CD4-positive, alpha-beta T cell treated with Interleukin-15 for 4 hours (primary cell): ENCODE measurements at regions not wholly inside any gene's neighbourhood (a gene's known extent, or its start where the extent isn't known, plus 50 kb on each side); places are given as distances from the start of the nearest gene placed in this dataset.
"Not testable (repeated sequence)": the region's sequence is repeated elsewhere in the genome, so short reads cannot be mapped to it uniquely, and the experiment has no call there.

Experiments
- DNase-seq: peaks from one replicate; pipeline ENCODE4 v3.0.0-alpha.2; 2020; ENCODE audit warnings: low spot score

- no peak for DNase-seq
Measured at GRCh38 chr12:61044766-61045165, 1215.4 kb upstream of the USP15 start.

DNA sequence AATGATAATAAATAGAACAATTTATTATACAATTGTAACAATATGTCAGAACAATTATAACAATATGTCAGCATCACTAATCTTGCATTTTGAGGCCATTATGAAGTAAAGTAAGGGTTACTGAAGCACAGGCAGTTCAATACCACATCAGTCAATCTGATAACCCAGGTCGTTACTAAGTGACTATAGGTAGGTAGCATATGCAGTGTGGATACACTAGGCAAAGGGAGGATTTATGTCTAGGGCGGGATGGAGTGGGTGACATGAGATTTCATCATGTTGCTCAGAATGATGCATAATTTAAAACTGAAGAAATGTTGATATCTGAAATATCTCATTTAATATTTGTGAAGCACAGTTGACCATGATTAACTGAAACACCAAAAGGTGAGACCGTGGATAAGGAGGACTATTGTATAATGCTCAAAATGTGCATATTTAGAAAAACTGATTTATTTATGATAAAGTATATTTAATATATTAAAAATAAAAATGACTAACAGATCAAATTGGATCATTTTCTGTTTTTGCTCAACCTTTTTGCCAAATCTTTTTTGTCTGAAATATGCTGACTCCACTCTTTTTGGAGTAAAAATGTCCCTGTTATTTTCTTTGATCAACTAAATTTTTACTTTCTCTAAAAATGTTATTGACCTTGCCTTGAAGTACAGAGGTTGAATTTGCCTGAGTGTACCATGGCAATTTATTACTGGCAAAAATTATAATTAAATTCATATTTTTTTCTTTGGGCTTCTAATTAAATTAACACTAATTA lies 1189.4 kb upstream of the USP15 start:
- no peak for DNase-seq

DNA sequence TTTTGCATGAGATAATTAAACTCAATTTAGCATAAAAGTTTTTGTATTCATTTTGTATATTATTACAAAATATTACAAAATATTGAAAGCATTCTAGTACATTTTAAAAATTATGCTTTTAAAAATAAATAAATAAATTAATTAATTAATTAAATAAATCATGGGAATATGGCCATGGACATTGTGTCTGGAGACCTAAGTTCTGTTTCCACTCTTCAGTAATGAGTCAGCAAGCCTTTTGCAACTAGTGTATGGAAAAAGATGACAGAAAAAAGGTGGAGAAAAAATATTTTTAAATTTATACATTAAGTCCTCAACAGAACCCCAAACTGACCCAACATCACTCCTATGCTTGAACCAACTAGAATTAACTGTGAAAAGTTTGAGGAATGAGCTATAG lies 1187.5 kb upstream of the USP15 start:
- no peak for DNase-seq

DNA sequence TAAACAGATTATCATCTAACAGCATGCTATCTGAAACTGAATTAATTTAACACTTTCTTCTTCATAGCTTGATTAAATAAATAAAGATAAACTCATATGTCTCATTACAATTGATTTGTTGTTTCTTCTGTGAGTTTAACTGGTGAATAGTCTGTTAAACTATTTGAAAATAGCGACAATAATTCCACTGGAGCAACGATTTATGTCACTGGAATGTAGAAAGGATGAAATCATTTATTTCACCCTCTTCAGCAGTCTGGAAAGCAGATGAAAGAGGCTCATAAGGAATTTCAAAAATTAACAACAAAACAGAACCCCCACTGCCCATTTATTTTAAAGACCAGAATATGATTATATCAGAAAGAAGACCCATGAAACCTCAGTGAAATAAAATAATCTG lies 1165.1 kb upstream of the USP15 start:
- DNase-seq, result no peak

DNA sequence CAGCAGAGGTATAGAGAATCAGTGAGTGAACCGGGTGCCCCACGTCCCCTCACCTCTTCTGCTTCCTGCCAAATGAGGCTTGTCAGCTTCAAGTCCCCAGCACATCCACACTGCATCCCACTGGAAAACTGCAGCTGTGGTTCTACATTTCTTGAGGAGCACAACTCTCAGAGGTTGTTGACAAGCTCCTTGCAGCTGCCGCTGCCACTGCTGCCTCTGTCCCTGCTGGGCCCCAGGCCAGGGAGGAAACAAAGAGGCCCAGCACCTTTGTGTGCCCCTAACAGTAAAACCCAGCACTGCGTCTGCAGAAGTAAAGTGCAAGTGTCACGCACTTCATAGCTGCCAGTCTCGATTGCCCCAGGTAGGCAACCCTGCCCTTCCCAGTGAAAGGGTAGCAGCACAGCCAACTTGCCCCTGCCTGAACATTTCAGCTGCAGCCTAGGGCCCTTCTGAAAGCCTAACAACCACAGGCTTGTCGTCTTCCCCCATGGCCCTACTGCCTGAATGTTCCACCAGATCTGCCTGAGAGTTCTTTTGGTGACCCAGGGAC lies 1162.1 kb upstream of the USP15 start:
- no peak for DNase-seq

DNA sequence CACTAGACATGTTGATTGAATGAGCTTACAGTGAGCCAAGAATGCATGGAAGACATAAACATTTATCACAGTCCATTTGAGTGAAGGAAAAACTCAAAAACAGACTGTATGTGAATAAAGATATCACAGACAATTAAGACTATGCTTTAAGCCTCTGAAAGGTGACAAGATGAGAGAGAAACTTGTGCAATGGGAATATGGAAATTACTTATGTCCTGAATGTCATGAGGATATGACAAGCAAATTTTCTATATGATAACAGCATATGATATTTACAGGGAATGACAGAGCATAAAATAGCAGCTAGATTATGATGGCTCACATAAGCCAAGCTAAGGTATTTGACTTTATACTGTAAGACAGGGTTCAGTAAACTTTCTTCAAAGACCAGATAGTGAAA lies 1153.1 kb upstream of the USP15 start:
- DNase-seq, result no peak

DNA sequence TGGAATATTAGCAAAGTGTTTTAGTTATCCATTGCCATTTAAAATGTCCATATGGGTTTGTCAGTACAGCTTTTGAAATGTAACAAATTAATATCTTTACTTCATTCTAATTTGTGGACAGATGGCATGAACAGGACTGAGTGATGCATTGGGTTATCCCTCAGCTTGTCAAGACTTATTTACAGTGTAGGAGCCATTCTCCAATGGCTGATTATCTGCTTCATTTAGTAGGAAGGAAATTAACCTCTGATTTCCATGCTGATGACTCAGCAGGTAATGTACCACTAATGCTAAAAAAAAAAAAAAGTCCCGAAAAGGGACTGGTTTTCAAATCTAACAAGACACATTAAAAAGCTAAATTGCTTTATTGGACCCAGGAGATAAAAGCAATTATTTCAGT lies 1149.0 kb upstream of the USP15 start:
- no peak for DNase-seq

- no peak for DNase-seq
Measured at GRCh38 chr12:61137677-61138414, 1122.4 kb upstream of the USP15 start.

DNA sequence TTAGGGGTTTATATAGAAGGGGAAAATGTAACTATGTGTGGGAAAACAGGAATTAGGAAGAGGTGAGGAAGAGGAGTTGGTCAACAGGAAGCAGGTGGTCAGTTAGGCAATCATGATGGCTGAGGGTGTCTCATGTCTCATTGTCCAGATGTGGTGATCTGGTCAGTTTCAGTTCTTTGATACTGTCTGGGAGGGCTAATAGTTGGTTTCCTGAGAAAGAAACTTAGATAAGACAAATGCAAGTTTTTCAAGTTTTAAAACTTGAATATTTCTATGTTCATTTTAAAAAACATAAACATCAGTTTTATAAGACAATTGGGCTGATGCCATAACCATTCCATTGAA lies 1121.8 kb upstream of the USP15 start:
- DNase-seq, result no peak

GRCh38 chr12:61161961-61162360 lies 1098.2 kb upstream of the USP15 start:
- DNase-seq, result no peak

DNA sequence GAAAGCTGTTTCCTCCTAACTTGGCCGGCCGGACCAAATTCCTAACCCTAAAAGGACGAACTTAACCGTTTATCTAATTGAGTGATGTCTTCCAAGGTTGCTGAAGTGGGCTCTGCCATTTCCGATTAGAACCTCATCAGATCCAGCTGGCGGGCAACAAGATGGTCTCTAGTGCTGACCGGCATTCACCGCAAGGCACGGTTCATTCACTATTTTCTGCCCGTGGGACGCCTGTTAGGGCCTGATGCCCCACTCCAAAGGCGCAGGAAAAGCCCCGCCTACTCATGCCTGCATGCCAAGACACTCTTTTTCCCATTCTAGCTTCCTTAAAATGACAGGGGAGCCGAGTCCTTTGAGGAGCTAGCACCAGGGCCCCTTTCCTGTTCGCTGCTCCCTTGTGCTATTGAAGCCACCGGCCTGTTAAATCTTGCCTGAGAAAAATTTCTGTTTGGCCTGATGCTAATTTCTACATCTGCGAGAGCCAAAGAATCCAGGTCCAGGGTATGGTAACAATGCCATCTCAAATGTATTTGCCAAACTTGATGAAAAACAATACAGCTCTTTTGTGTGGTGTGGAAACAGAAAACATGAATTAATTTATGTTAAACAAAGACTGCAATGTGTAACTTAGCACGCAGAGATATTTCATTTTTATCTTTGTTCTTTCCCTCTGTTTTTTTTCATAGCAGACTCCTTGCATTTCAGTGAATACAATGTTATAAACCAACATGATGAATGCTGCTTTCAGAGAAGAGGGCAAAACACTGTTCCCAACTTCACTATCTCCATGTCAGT lies 1071.2 kb upstream of the USP15 start:
- no peak for DNase-seq

GRCh38 chr12:61213646-61214045 lies 1046.6 kb upstream of the USP15 start:
- DNase-seq, result no peak

DNA sequence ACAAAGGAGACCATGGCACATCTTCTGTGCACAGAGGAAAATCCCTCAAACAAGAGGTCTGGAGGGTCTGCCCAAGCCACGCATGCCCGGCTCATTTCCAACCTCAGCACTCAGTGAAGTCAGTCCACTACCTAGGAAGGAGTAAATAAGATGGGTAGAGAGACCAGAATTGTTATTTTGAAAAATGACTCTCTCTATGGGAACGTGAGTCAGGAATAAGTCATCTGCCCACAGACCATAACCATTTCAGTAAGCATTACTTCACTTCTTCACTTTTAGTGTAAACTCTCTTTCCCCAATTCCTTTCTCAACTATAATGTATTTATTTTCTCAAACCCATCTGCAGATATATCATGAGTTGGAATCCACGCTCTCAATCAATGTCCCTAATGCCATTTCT lies 1039.9 kb upstream of the USP15 start:
- no peak for DNase-seq

- no peak for DNase-seq
Measured at GRCh38 chr12:61232040-61232439, 1028.2 kb upstream of the USP15 start.

DNA sequence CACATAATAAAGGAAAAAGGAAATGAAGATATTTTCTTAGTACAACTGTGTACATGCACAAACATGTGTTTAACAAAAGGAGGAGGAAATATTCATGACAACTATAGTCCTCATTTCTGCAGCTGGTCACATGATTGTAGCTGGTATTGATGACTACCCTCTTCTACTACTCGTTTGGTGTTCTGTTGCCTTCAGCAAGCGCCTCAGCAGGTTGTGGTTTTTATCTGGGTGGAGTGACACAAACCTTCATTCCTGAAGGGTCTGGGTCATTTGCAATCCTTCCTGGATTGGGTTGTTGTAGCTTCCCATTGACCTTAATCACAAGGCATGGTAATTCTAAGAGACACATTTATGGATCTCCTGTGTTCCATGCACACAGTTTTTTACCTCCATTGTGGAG lies 1009.9 kb upstream of the USP15 start:
- DNase-seq, result no peak

DNA sequence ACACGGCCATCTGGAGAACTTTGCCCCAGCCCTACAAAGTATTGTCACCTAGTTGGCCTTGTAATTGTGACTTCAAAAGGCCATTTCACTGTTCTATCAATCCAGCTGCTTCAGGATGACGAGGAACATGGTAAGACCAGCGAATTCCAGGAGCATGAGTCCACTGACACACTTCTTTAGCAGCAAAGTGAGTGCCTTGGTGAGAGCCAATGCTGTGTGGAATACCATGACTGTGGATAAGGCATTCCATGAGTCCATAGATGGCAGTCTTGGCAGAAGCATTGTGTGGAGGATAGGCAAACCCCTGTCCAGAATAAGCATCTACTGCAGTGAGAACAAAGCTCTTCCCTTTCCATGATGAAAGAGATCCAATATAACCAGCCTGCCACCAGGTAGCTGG lies 1009.1 kb upstream of the USP15 start:
- no peak for DNase-seq

DNA sequence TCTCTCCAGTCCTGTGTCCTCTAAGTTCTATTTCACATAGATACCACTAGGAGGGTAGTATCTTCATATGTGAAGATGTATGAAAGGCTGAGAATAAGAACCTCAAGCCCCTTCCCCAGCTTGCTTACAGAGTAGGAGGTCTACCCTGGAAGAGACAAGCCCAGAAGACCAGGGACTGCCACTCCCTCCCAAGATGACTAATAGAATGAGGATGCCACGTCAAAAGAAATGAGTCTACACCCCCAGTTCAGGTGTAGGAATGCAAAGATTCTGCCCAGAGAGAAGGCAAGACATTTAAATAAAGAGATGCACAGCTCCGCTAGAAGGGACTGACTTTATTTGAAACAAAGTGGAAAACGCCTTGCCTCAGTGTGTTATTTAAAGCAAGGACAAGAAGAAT lies 1006.0 kb upstream of the USP15 start:
- DNase-seq, result no peak

DNA sequence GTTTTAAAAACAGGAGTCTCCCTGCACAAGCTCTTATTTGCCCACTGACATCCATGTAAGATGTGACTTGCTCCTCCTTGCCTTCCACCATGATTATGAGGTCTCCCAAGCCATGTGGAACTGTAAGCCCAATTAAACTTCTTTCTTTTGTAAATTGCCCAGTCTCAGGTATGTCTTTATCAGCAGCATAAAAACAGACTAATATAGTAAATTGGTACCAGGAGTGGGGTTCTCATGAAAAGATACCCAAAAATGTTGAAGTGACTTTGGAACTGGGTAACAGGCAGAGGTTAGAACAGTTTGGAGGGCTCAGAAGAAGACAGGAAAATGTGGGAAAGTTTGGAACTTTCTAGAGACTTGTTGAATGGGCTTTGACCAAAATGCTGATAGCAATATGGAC lies 995.9 kb upstream of the USP15 start:
- not testable (repeated sequence) for DNase-seq

DNA sequence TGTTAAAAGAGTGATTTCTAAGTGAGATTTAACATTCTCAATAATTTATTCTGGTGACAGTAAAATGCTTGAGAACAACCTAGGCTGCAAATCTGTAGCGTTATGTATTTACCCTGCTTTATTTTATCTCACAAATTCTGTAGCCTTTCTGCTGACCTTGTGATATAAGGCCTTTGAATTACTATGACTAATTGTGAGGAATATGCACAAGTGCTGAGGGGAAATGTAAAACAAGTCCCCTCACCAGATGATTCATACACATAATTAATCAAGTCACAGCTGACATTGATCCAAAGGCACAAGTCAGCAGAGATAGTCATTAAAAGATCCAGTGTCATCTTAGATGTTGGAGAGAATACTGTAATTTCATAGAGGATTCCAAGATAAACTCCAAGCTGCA lies 992.7 kb upstream of the USP15 start:
- no peak for DNase-seq

DNA sequence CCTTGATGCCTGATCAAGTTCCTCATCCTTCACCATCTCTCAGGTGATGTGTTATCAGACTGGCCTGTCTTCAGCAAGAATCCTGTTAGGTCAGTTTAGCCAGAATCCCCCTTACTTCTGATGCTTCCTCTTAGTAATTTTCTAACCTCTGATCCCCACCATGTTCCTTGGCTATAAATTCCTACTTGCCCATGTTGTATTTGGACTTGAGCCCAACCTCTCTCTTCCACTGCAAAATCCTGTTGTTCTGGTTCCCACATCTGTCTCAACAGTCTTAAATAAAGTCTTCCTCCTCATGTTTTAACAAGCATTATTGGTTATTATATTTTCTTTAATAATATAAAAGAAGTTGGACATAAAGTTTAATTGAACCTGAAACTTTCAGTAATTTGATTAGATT lies 987.8 kb upstream of the USP15 start:
- no peak for DNase-seq

DNA sequence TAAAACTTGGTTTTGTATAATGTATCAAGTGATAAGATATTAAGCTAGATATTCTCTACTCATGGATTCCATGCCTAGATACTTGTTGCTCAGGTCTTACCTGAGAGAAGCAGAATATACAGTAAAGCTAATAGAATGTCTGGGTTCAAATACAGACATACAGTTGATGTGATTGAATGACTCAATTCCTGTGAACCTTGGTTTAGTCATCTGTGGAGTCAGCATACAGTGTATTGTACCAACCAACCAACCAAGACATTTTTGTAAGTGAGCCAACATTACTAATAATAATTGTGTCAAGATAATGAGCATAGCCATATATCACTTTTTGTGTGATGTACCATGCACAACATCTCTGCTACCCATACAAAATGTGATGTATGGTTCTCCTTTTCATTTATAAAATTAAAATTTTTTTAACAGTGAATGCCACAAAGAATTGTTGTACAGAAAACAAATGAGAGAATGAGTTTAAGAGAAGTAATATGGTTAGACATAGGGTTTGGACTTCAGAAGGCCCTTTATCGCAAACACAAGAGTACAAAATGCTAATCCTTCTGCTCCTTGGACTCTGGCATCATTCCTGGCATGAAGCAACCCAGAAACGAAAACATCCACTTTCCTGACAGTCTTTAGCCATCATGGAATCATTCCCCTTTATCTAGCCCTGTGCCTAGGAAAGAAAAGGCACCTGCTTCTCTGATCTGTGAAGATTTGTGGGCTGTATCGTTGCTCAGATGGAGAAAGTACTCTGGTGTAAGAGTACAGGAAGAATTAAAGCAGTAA lies 977.2 kb upstream of the USP15 start:
- DNase-seq, result no peak

- no peak for DNase-seq
Measured at GRCh38 chr12:61290473-61290872, 969.7 kb upstream of the USP15 start.
